Right lobe of liver (tissue), 4 donors: ENCODE measurements at regions not wholly inside any gene's neighbourhood (a gene's known extent, or its start where the extent isn't known, plus 50 kb on each side); places are given as distances from the start of the nearest gene placed in this dataset.

Experiments used
- POLR2A ChIP-seq: fragments of 450-650 bp; IDR thresholded peaks from one replicate; pipeline ENCODE4 v1.6.1; 2017; ENCODE audit warnings: antibody characterized with exemption, mild to moderate bottlenecking
- TF ChIP-seq, protein P1 (sequence below), 4 donors: fragments of 200-600 bp in 3 of 4; fragments of 450-650 bp in 1 of 4; IDR thresholded peaks; one replicate each; pipeline versions ENCODE4 v1.5.1 to v1.8.0; 2016 to 2022; ENCODE audit warnings: antibody characterized with exemption in 4 of 4, mild to moderate bottlenecking in 2 of 4
- donor health status: DM: no; HTN: no; CAD: no.
- donor health status: DM: no; HTN: no; CAD: no.
- donor health status: DM: no; HTN: yes; CAD: no.

DNA sequence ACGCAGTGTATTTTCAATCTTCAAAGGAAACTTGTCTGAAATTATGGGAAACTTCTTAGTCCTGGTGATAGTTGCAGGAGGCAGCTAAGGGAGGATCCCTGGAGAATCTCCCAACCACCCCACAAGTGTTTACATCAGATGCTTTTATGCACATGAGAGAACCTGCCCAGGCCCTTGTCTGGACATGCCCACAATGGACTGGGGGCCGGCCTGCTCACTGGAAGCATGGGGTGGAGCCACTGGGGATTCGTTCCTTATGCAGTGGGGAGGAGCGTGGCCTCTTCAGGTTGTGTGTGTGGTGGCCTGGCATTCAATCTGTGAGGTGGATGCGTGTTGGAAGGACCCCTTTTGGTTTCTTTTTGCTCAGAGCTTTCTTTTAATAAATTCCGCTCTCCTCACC lies 398.7 kb upstream of the PPP1R2C start:
- TF ChIP-seq, protein P1, sequence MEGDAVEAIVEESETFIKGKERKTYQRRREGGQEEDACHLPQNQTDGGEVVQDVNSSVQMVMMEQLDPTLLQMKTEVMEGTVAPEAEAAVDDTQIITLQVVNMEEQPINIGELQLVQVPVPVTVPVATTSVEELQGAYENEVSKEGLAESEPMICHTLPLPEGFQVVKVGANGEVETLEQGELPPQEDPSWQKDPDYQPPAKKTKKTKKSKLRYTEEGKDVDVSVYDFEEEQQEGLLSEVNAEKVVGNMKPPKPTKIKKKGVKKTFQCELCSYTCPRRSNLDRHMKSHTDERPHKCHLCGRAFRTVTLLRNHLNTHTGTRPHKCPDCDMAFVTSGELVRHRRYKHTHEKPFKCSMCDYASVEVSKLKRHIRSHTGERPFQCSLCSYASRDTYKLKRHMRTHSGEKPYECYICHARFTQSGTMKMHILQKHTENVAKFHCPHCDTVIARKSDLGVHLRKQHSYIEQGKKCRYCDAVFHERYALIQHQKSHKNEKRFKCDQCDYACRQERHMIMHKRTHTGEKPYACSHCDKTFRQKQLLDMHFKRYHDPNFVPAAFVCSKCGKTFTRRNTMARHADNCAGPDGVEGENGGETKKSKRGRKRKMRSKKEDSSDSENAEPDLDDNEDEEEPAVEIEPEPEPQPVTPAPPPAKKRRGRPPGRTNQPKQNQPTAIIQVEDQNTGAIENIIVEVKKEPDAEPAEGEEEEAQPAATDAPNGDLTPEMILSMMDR (IDR thresholded peaks at IDR 0.05): no peak
- no peak for TF ChIP-seq POLR2A
